K562 (cell line): ENCODE measurements at regions not wholly inside any gene's neighbourhood (a gene's known extent, or its start where the extent isn't known, plus 50 kb on each side); places are given as distances from the start of the nearest gene placed in this dataset.

ENCODE experiments used
- ATAC-seq: fragments of 200-7000 bp; cut with Tn5 transposase; 3 replicates; pipeline ENCODE4 v1.9.1; 2020; ENCODE audit warnings: moderate library complexity
- BruUV-seq: library from RNA; stranded (reverse); fragments of 400-500 nt; replicated peaks from 2 replicates; lab custom pipeline; 2021; lab: Mats Ljungman, UMichigan
- CTCF ChIA-PET: fragments of 300-600 bp; formaldehyde crosslinking; extraction: SDS; loops from one replicate; lab custom pipeline; 2021; ENCODE audit warnings: low intra/inter-chr PET ratio; lab: Yijun Ruan, JAX
- POLR2A ChIA-PET: fragments of 300-600, 350-650 bp; sonication (Branson Sonifier 250); formaldehyde crosslinking; extraction: SDS; loops from one replicate; lab custom pipeline; 2021; ENCODE audit warnings: antibody characterized with exemption, inconsistent platforms; lab: Yijun Ruan, JAX
- DNase-seq, 4 experiments: peaks; one replicate each; pipeline versions ENCODE4 v3.0.0 to v3.0.0-alpha.2; 2011 to 2018; ENCODE audit warnings: low spot score in 3 of 4, mixed read lengths in 3 of 4; ENCODE audit errors: extremely low read depth in 1 of 4
- FAIRE-seq: peaks from 2 replicates; lab custom pipeline; 2011; peaks lifted over from hg19 to GRCh38; lab: Jason Lieb, UNC
- H2AFZ ChIP-seq: 2 replicates; pipeline ENCODE4 v1.6.0; 2011; ENCODE audit warnings: low read depth, low read length, control low read depth, inconsistent platforms
- H3K27ac ChIP-seq: fragments of 200-600 bp; 3 replicates; pipeline ENCODE4 v1.8.0; 2011; ENCODE audit warnings: low read depth, mild to moderate bottlenecking, control low read depth, inconsistent platforms, low read length, moderate library complexity, mixed read lengths; ENCODE audit errors: extremely low read depth
- H3K27me3 ChIP-seq, 2 experiments: fragments of 300-600 bp in 1 of 2; 2 replicates in 1 of 2; 3 replicates in 1 of 2; pipeline versions ENCODE4 v1.6.0 to v1.8.0; 2011; ENCODE audit warnings: inconsistent platforms in 2 of 2, low read length in 2 of 2, mild to moderate bottlenecking in 1 of 2, mixed read lengths in 1 of 2, moderate library complexity in 1 of 2; ENCODE audit not compliant: control insufficient read depth in 2 of 2, insufficient read depth in 2 of 2
- H3K36me3 ChIP-seq: fragments of 300-600 bp; 3 replicates; pipeline ENCODE4 v1.8.0; 2011; ENCODE audit warnings: mild to moderate bottlenecking, low read length, inconsistent platforms; ENCODE audit not compliant: control insufficient read depth, insufficient read depth
- H3K4me1 ChIP-seq, 2 experiments: fragments of 200-600 bp in 1 of 2; replicated peaks in 1 of 2; 2 replicates in 1 of 2; 3 replicates in 1 of 2; pipeline versions ENCODE4 v1.5.1 to v1.8.0; 2011; ENCODE audit warnings: inconsistent platforms in 2 of 2, low read length in 2 of 2, mild to moderate bottlenecking in 1 of 2, mixed read lengths in 1 of 2, moderate library complexity in 1 of 2; ENCODE audit not compliant: control insufficient read depth in 2 of 2, insufficient read depth in 2 of 2
- H3K4me2 ChIP-seq: 2 replicates; pipeline ENCODE4 v1.6.1; 2011; ENCODE audit warnings: low read length, control low read depth, inconsistent platforms, mixed read lengths; ENCODE audit not compliant: insufficient read depth
- H3K4me3 ChIP-seq: fragments of 200-600 bp; sonication (generic), shearing (Covaris generic); 2 replicates; pipeline ENCODE4 v1.5.1; 2016; ENCODE audit warnings: control low read depth, inconsistent platforms
- H3K79me2 ChIP-seq: fragments of 200-600 bp; 3 replicates; pipeline ENCODE4 v1.8.0; 2011; ENCODE audit warnings: low read length, inconsistent platforms; ENCODE audit not compliant: control insufficient read depth, insufficient read depth
- H3K9ac ChIP-seq, 2 experiments: 2 replicates each; pipeline versions ENCODE4 v1.6.0 to v1.6.1; 2011; ENCODE audit warnings: low read depth in 2 of 2, low read length in 2 of 2, control low read depth in 1 of 2, inconsistent platforms in 1 of 2, mild to moderate bottlenecking in 1 of 2, mixed read lengths in 1 of 2; ENCODE audit not compliant: insufficient read depth in 1 of 2
- H3K9me1 ChIP-seq: one replicate; pipeline ENCODE4 v1.6.0; 2011; ENCODE audit warnings: inconsistent platforms, mild to moderate bottlenecking, low read length, moderate library complexity; ENCODE audit not compliant: control insufficient read depth, insufficient read depth
- H3K9me3 ChIP-seq: replicated peaks from 2 replicates; pipeline ENCODE4 v1.5.1; 2011; ENCODE audit warnings: low read depth, low read length, inconsistent platforms; ENCODE audit not compliant: control insufficient read depth, insufficient read depth
- H4K20me1 ChIP-seq: replicated peaks from 2 replicates; pipeline ENCODE4 v1.6.1; 2011; ENCODE audit warnings: low read length, inconsistent platforms, mixed read lengths; ENCODE audit not compliant: control insufficient read depth, insufficient read depth
- ESRRA ChIP-seq: fragments of 450-650 bp; IDR thresholded peaks from 2 replicates; pipeline ENCODE4 v1.6.1; 2014; ENCODE audit warnings: low read depth, mild to moderate bottlenecking, moderate library complexity, borderline replicate concordance
- HLTF ChIP-seq: fragments of 450-650 bp; IDR thresholded peaks from 2 replicates; pipeline ENCODE4 v1.6.1; 2016
- SLC30A9 ChIP-seq: fragments of 250-450 bp; sonication (Bioruptor Pico); IDR thresholded peaks from 2 replicates; pipeline ENCODE4 v1.8.0; 2022; ENCODE audit warnings: mild to moderate bottlenecking, moderate library complexity
- SP1 ChIP-seq: sonication (generic); formaldehyde crosslinking; IDR thresholded peaks from 2 replicates; pipeline ENCODE4 v1.8.1; 2022; ENCODE audit warnings: mild to moderate bottlenecking, missing genetic modification reagents
- ZBED1 ChIP-seq: IDR thresholded peaks from 2 replicates; pipeline ENCODE4 v1.6.1; 2014
- ZFP30 ChIP-seq: fragments of 250-450 bp; sonication (Bioruptor Pico); IDR thresholded peaks from 2 replicates; pipeline ENCODE4 v1.8.0; 2022; ENCODE audit warnings: moderate library complexity, mild to moderate bottlenecking, inconsistent platforms, borderline replicate concordance
- ZNF24 ChIP-seq: fragments of 450-650 bp; IDR thresholded peaks from 2 replicates; pipeline ENCODE4 v1.6.1; 2016
- ZNF589 ChIP-seq: fragments of 200-800 bp; sonication (Bioruptor generic); IDR thresholded peaks from 2 replicates; pipeline ENCODE4 v1.6.1; 2016; ENCODE audit warnings: low read depth, missing genetic modification characterization, missing compliant biosample characterization
- ZNF644 ChIP-seq: fragments of 200-800 bp; sonication (Bioruptor generic); IDR thresholded peaks from 2 replicates; pipeline ENCODE4 v1.6.1; 2016; ENCODE audit warnings: low read depth, missing genetic modification characterization, missing compliant biosample characterization
- WGBS: fragments of 100-300 bp; shearing (Covaris generic); methylation state at CpG from one replicate; pipeline ENCODE4 v1.1.6; 2016; ENCODE audit warnings: low coverage, mixed read lengths; ENCODE audit not compliant: insufficient coverage; ENCODE audit errors: missing lambda C conversion rate; 5-methylcytosine and 5-hydroxymethylcytosine counted together
- in situ Hi-C: fragments of 300-500 bp; cut with MboI; formaldehyde crosslinking; loops from 4 replicates; pipeline ENCODE4 v1.15.0; 2018; ENCODE audit warnings: inconsistent platforms, mixed read lengths
- intact Hi-C: fragments of 100-400 bp; cut with micrococcal nuclease; formaldehyde crosslinking; loops from 2 replicates; pipeline ENCODE4 v1.14.2; 2022
- TF ChIP-seq, protein P1 (sequence below), 3 experiments: fragments of 200-800 bp in 1 of 3; sonication (Bioruptor generic) in 1 of 3; sonication (generic) in 1 of 3; formaldehyde crosslinking in 1 of 3; IDR thresholded peaks; 2 replicates each; pipeline versions ENCODE4 v1.6.1 to v1.8.0; 2016 to 2022; ENCODE audit warnings: mild to moderate bottlenecking in 2 of 3, missing compliant biosample characterization in 2 of 3, missing genetic modification characterization in 2 of 3, missing genetic modification reagents in 1 of 3

DNA sequence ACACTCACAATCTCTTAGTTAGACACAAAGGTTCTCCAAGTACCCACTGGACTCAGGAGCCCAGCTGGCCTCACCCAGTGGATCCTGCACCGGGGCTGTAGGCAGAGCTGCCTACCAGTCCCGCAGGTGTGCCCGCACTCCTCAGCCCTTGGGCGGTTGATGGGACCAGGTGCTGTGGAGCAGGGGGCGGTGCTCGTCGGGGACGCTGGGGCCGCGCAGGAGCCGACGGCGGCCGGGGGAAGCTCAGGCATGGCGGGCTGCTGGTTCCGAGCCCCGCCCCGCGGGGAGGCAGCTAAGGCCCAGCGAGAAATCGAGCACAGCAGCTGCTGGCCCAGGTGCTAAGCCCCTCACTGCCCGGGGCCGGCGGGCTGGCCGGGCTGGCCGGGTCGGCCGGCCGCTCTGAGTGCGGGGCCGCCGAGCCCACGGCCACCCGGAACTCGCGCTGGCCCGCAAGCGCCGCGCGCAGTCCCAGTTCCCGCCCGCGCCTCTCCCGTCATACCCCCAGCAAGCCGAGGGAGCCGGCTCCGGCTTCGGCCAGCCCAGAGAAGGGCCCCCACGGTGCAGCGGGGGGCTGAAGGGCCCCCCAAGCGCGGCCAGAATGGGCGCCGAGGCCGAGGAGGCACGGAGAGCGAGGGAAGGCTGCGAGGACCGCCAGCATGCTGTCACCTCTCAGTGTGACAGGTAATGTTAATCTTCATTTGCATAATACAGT is 506.8 kb downstream of the LRFN5 start:
- no peaks in the 10 kb centered on the region for H3K79me2 ChIP-seq
- ChIA-PET CTCF (no interaction called here), POLR2A (no interaction called here)
- H3K36me3 ChIP-seq, result no peaks in the 10 kb centered on the region
- H4K20me1 ChIP-seq, result no peaks in the 10 kb centered on the region
- H3K9me3 ChIP-seq, result no peaks in the 10 kb centered on the region
- no peak overlapping the region for H2AFZ ChIP-seq
- FAIRE-seq (no peak), DNase-seq (no peak), ATAC-seq (no peak)
- intact Hi-C loops (no loop called here), in situ Hi-C loops (no loop called here)
- no peak overlapping the region for H3K4me3 ChIP-seq
- no peak overlapping the region for H3K9ac ChIP-seq
- no peak overlapping the region for H3K4me2 ChIP-seq
- 0% methylated on average over 4 of the region's 60 CpGs for WGBS
- BruUV-seq, result no TSS peak
- TF ChIP-seq ZNF589 (no peak), ZBED1 (no peak), SLC30A9 (no peak), ZFP30 (CRISPR knock-in tag) (no peak), ESRRA (no peak), SP1 (CRISPR knock-in tag) (no peak), HLTF (no peak), ZNF644 (no peak), ZNF24 (no peak)
- TF ChIP-seq, protein P1, sequence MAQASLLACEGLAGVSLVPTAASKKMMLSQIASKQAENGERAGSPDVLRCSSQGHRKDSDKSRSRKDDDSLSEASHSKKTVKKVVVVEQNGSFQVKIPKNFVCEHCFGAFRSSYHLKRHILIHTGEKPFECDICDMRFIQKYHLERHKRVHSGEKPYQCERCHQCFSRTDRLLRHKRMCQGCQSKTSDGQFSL (CRISPR knock-in tag; IDR thresholded peaks at IDR 0.05), result no peak
- TF ChIP-seq, protein P1 (tag; IDR thresholded peaks at IDR 0.05), result no peak
- no peaks in the 10 kb centered on the region for H3K27me3 ChIP-seq
- no peaks in the 10 kb centered on the region for H3K4me1 ChIP-seq
- no peak overlapping the region for H3K27ac ChIP-seq
- no peaks in the 10 kb centered on the region for H3K9me1 ChIP-seq
